GM12874 (cell line): ENCODE measurements at regions not wholly inside any gene's neighbourhood (a gene's known extent, or its start where the extent isn't known, plus 50 kb on each side); places are given as distances from the start of the nearest gene placed in this dataset.

Experiments used
- CTCF ChIP-seq: IDR thresholded peaks from 2 replicates; pipeline ENCODE4 v1.5.1; 2011; ENCODE audit warnings: low read depth, mild to moderate bottlenecking, control low read depth, low read length, moderate library complexity; ENCODE audit not compliant: insufficient read depth

GRCh38 chr1:43044572-43045361 is 86.1 kb upstream of the SLC2A1 start:
- TF ChIP-seq CTCF = no peak

- no peak for TF ChIP-seq CTCF
These were observed 85.0 kb upstream of the SLC2A1 start for GRCh38 chr1:43043695-43044094.

- TF ChIP-seq CTCF = no peak
These were observed 84.2 kb upstream of the SLC2A1 start for GRCh38 chr1:43042773-43043457.

- TF ChIP-seq CTCF = no peak
These were observed 83.5 kb upstream of the SLC2A1 start for GRCh38 chr1:43042127-43042526.

- TF ChIP-seq CTCF = no peak
These were observed 82.9 kb upstream of the SLC2A1 start for GRCh38 chr1:43041591-43041990.

GRCh38 chr1:43039228-43040055 is 80.8 kb upstream of the SLC2A1 start:
- no peak for TF ChIP-seq CTCF
